DMS53 treated with DMSO at 0.1 percent for 48 hours (cell line): ENCODE measurements at regions not wholly inside any gene's neighbourhood (a gene's known extent, or its start where the extent isn't known, plus 50 kb on each side); places are given as distances from the start of the nearest gene placed in this dataset.
"Not testable (repeated sequence)": the region's sequence is repeated elsewhere in the genome, so short reads cannot be mapped to it uniquely, and the experiment has no call there.

ENCODE experiments used
- DNase-seq: peaks from one replicate; lab custom pipeline; 2025; ENCODE audit not compliant: unreplicated experiment; lab: John Stamatoyannopoulos, UW

GRCh38 chr16:54879681-54880080 lies 51.0 kb upstream of the IRX5 start:
- DNase-seq, result no peak

GRCh38 chr16:54878301-54878700 lies 52.4 kb upstream of the IRX5 start:
- DNase-seq, result no peak

GRCh38 chr16:54875443-54875842 lies 55.2 kb upstream of the IRX5 start:
- no peak for DNase-seq

- not testable (repeated sequence) for DNase-seq
Measured at GRCh38 chr16:54873716-54874373, 56.8 kb upstream of the IRX5 start.

- DNase-seq, result no peak
Measured at GRCh38 chr16:54873071-54873470, 57.6 kb upstream of the IRX5 start.

- no peak for DNase-seq
Measured at GRCh38 chr16:54870151-54870550, 60.5 kb upstream of the IRX5 start.

- DNase-seq, result no peak
Measured at GRCh38 chr16:54867302-54867832, 63.3 kb upstream of the IRX5 start.

- no peak for DNase-seq
Measured at GRCh38 chr16:54862529-54862928, 68.1 kb upstream of the IRX5 start.

- no peak for DNase-seq
Measured at GRCh38 chr16:54856871-54857270, 73.8 kb upstream of the IRX5 start.

GRCh38 chr16:54847609-54848008 lies 83.1 kb upstream of the IRX5 start:
- DNase-seq, result no peak

GRCh38 chr16:54847207-54847606 lies 83.5 kb upstream of the IRX5 start:
- no peak for DNase-seq

- DNase-seq, result no peak
Measured at GRCh38 chr16:54846766-54847165, 83.9 kb upstream of the IRX5 start.

- DNase-seq, result no peak
Measured at GRCh38 chr16:54843424-54843750, 87.3 kb upstream of the IRX5 start.

GRCh38 chr16:54842743-54843423 lies 87.8 kb upstream of the IRX5 start:
- DNase-seq, result no peak

GRCh38 chr16:54829691-54830090 lies 101.0 kb upstream of the IRX5 start:
- DNase-seq, result no peak

GRCh38 chr16:54822892-54823291 lies 107.8 kb upstream of the IRX5 start:
- DNase-seq, result no peak

- no peak for DNase-seq
Measured at GRCh38 chr16:54822492-54822891, 108.2 kb upstream of the IRX5 start.

GRCh38 chr16:54821731-54822130 lies 108.9 kb upstream of the IRX5 start:
- no peak for DNase-seq

GRCh38 chr16:54817940-54818574 lies 112.6 kb upstream of the IRX5 start:
- DNase-seq, result no peak

- no peak for DNase-seq
Measured at GRCh38 chr16:54817432-54817831, 113.2 kb upstream of the IRX5 start.

- DNase-seq, result no peak
Measured at GRCh38 chr16:54816471-54816870, 114.2 kb upstream of the IRX5 start.

- DNase-seq, result no peak
Measured at GRCh38 chr16:54815177-54815576, 115.5 kb upstream of the IRX5 start.
